Mesothelial cell of epicardium (in vitro differentiated cells): ENCODE measurements at regions not wholly inside any gene's neighbourhood (a gene's known extent, or its start where the extent isn't known, plus 50 kb on each side); places are given as distances from the start of the nearest gene placed in this dataset.

Experiments
- DNase-seq, 2 experiments: peaks; one replicate each; pipeline ENCODE4 v3.0.0; 2021; ENCODE audit warnings: low spot score in 2 of 2; ENCODE audit not compliant: unreplicated experiment in 2 of 2
- H3K27ac Mint-ChIP-seq: 2 replicates; pipeline ENCODE4 v1.8.0; 2021; ENCODE audit warnings: mixed read lengths
- H3K27me3 Mint-ChIP-seq: 2 replicates; pipeline ENCODE4 v1.8.0; 2021; ENCODE audit warnings: low read depth, mixed read lengths
- H3K36me3 Mint-ChIP-seq: 2 replicates; pipeline ENCODE4 v1.8.0; 2021; ENCODE audit warnings: mixed read lengths
- H3K4me1 Mint-ChIP-seq: 2 replicates; pipeline ENCODE4 v1.8.0; 2021; ENCODE audit warnings: mixed read lengths
- H3K4me3 Mint-ChIP-seq: 2 replicates; pipeline ENCODE4 v1.8.0; 2021; ENCODE audit warnings: mild to moderate bottlenecking, moderate library complexity, mixed read lengths
- H3K9me3 Mint-ChIP-seq: 2 replicates; pipeline ENCODE4 v1.8.0; 2021; ENCODE audit warnings: mixed read lengths
- CTCF ChIP-seq: fragments of 200-600 bp; sonication (generic); IDR thresholded peaks from one replicate; pipeline ENCODE4 v1.5.0; 2021; ENCODE audit warnings: antibody characterized with exemption; ENCODE audit not compliant: unreplicated experiment

GRCh38 chr11:27858866-27859265 is 158.6 kb upstream of the BDNF start:
- Mint-ChIP-seq H3K4me3 (no peak overlapping the region), H3K9me3 (no peaks in the 10 kb centered on the region), H3K36me3 (no peaks in the 10 kb centered on the region), H3K4me1 (no peaks in the 10 kb centered on the region), H3K27me3 (no peaks in the 10 kb centered on the region), H3K27ac (no peak overlapping the region)
- DNase-seq, result no peak
- TF ChIP-seq CTCF, result no peak

- DNase-seq, result no peak
- no peak overlapping the region for H3K4me3 Mint-ChIP-seq
- H3K27ac Mint-ChIP-seq, result no peak overlapping the region
- H3K9me3 Mint-ChIP-seq, result no peaks in the 10 kb centered on the region
- H3K27me3 Mint-ChIP-seq, result no peaks in the 10 kb centered on the region
- no peaks in the 10 kb centered on the region for H3K4me1 Mint-ChIP-seq
- no peak for TF ChIP-seq CTCF
- no peaks in the 10 kb centered on the region for H3K36me3 Mint-ChIP-seq
Observed at GRCh38 chr11:27857588-27857987, 157.3 kb upstream of the BDNF start.

- TF ChIP-seq CTCF, result no peak
- no peak for DNase-seq
- no peak overlapping the region for H3K4me3 Mint-ChIP-seq
- H3K9me3 Mint-ChIP-seq, result peaks cover 3% of the 10 kb centered on the region
- no peaks in the 10 kb centered on the region for H3K4me1 Mint-ChIP-seq
- no peaks in the 10 kb centered on the region for H3K36me3 Mint-ChIP-seq
- H3K27ac Mint-ChIP-seq, result no peak overlapping the region
- H3K27me3 Mint-ChIP-seq, result peaks cover 2% of the 10 kb centered on the region
Observed at GRCh38 chr11:27857014-27857413, 156.8 kb upstream of the BDNF start.

GRCh38 chr11:27848423-27848822 is 148.2 kb upstream of the BDNF start:
- no peak overlapping the region for H3K27ac Mint-ChIP-seq
- H3K36me3 Mint-ChIP-seq, result no peaks in the 10 kb centered on the region
- H3K9me3 Mint-ChIP-seq, result peaks cover 21% of the 10 kb centered on the region
- DNase-seq, result no peak
- H3K4me3 Mint-ChIP-seq, result no peak overlapping the region
- H3K4me1 Mint-ChIP-seq, result no peaks in the 10 kb centered on the region
- H3K27me3 Mint-ChIP-seq, result peaks cover 3% of the 10 kb centered on the region
- no peak for TF ChIP-seq CTCF

- no peak overlapping the region for H3K27ac Mint-ChIP-seq
- no peak overlapping the region for H3K4me3 Mint-ChIP-seq
- TF ChIP-seq CTCF, result no peak
- peaks cover 25% of the 10 kb centered on the region for H3K9me3 Mint-ChIP-seq
- H3K27me3 Mint-ChIP-seq, result peaks cover 3% of the 10 kb centered on the region
- H3K36me3 Mint-ChIP-seq, result no peaks in the 10 kb centered on the region
- DNase-seq, result no peak
- H3K4me1 Mint-ChIP-seq, result no peaks in the 10 kb centered on the region
Observed at GRCh38 chr11:27847496-27847895, 147.2 kb upstream of the BDNF start.

- Mint-ChIP-seq H3K27me3 (no peaks in the 10 kb centered on the region), H3K9me3 (peaks cover 15% of the 10 kb centered on the region), H3K27ac (no peak overlapping the region), H3K36me3 (no peaks in the 10 kb centered on the region), H3K4me1 (no peaks in the 10 kb centered on the region), H3K4me3 (no peak overlapping the region)
- TF ChIP-seq CTCF, result no peak
- DNase-seq, result no peak
Observed at GRCh38 chr11:27842290-27842689, 142.0 kb upstream of the BDNF start.
